HL-60 (cell line): ENCODE measurements at regions not wholly inside any gene's neighbourhood (a gene's known extent, or its start where the extent isn't known, plus 50 kb on each side); places are given as distances from the start of the nearest gene placed in this dataset.

Experiments
- DNase-seq, 2 experiments: peaks; one replicate each; pipeline ENCODE4 v3.0.0-alpha.2; 2010 to 2020; ENCODE audit warnings: low read depth in 1 of 2, low spot score in 1 of 2
- H3K27ac ChIP-seq: fragments of 250-450 bp; sonication (Bioruptor Pico); replicated peaks from 2 replicates; pipeline ENCODE4 v1.5.1; 2020; ENCODE audit warnings: mild to moderate bottlenecking, moderate library complexity
- H3K27me3 ChIP-seq: fragments of 250-450 bp; sonication (Bioruptor Pico); 2 replicates; pipeline ENCODE4 v1.5.1; 2021; ENCODE audit warnings: mild to moderate bottlenecking, moderate library complexity; ENCODE audit not compliant: insufficient read depth, poor library complexity, severe bottlenecking
- H3K4me3 ChIP-seq: replicated peaks from 2 replicates; pipeline ENCODE4 v1.5.1; 2011; ENCODE audit warnings: mild to moderate bottlenecking, control low read depth, low read length; ENCODE audit not compliant: insufficient read depth
- CTCF ChIP-seq: IDR thresholded peaks from one replicate; pipeline ENCODE4 v1.5.1; 2011; ENCODE audit warnings: low read length, control low read depth, inconsistent platforms; ENCODE audit not compliant: insufficient read depth
- GABPA ChIP-seq: IDR thresholded peaks from 2 replicates; pipeline ENCODE4 v1.6.1; 2012; ENCODE audit warnings: low read depth
- POLR2AphosphoS5 ChIP-seq: IDR thresholded peaks from 2 replicates; pipeline ENCODE4 v1.6.1; 2012; ENCODE audit warnings: low read depth
- REST ChIP-seq: IDR thresholded peaks from 2 replicates; pipeline ENCODE4 v1.6.1; 2012; ENCODE audit warnings: low read depth; ENCODE audit not compliant: insufficient replicate concordance
- SPI1 ChIP-seq: IDR thresholded peaks from 2 replicates; pipeline ENCODE4 v1.6.1; 2012; ENCODE audit warnings: low read depth, mild to moderate bottlenecking, borderline replicate concordance

- no peak for DNase-seq
- Histone ChIP-seq H3K4me3 (no peak overlapping the region), H3K27me3 (no peaks in the 10 kb centered on the region), H3K27ac (no peak overlapping the region)
- TF ChIP-seq GABPA, result no peak
- no peak for TF ChIP-seq SPI1
- no peak for TF ChIP-seq REST
- TF ChIP-seq CTCF, result no peak
- TF ChIP-seq POLR2AphosphoS5, result no peak
Observed at GRCh38 chr7:52077571-52077970, 761.0 kb upstream of the COBL start.

- Histone ChIP-seq H3K4me3 (no peak overlapping the region), H3K27me3 (no peaks in the 10 kb centered on the region), H3K27ac (no peak overlapping the region)
- DNase-seq, result no peak
- no peak for TF ChIP-seq GABPA
- TF ChIP-seq REST, result no peak
- TF ChIP-seq POLR2AphosphoS5, result no peak
- no peak for TF ChIP-seq CTCF
- no peak for TF ChIP-seq SPI1
Observed at GRCh38 chr7:52074912-52075311, 758.3 kb upstream of the COBL start.

GRCh38 chr7:52074071-52074470, 757.5 kb upstream of the COBL start:
- DNase-seq, result no peak
- TF ChIP-seq POLR2AphosphoS5 (no peak), SPI1 (no peak), REST (no peak), CTCF (no peak), GABPA (no peak)
- no peak overlapping the region for H3K4me3 ChIP-seq
- no peak overlapping the region for H3K27ac ChIP-seq
- H3K27me3 ChIP-seq, result no peaks in the 10 kb centered on the region
